A549 (cell line): ENCODE measurements at regions not wholly inside any gene's neighbourhood (a gene's known extent, or its start where the extent isn't known, plus 50 kb on each side); places are given as distances from the start of the nearest gene placed in this dataset.
A peak's percentile ranks its signal among the peaks of the same experiment; 100 is the strongest.

Source experiments
- ATAC-seq, 2 experiments: fragments of 200-7000 bp in 1 of 2; fragments of >200 bp in 1 of 2; cut with Nextera tagmentation in 1 of 2; cut with Tn5 transposase in 1 of 2; 3 replicates each; pipeline versions ENCODE4 v1.8.0 to v1.9.1; 2018 to 2020; ENCODE audit warnings: mild to moderate bottlenecking in 1 of 2, moderate library complexity in 1 of 2
- CTCF ChIA-PET: fragments of 300-600 bp; sonication (Branson Sonifier 250); formaldehyde crosslinking; extraction: SDS; loops from one replicate; lab custom pipeline; 2021; ENCODE audit warnings: antibody characterized with exemption, inconsistent platforms; lab: Yijun Ruan, JAX
- POLR2A ChIA-PET: fragments of 350-600 bp; formaldehyde crosslinking; extraction: SDS; loops from one replicate; lab custom pipeline; 2021; ENCODE audit warnings: antibody characterized with exemption, inconsistent platforms; lab: Yijun Ruan, JAX
- DNase-seq, 2 experiments: peaks; one replicate each; pipeline versions ENCODE4 v3.0.0 to v3.0.0-alpha.2; 2011 to 2016; ENCODE audit warnings: low read depth in 1 of 2, low spot score in 1 of 2
- FAIRE-seq: peaks from 2 replicates; lab custom pipeline; 2011; peaks lifted over from hg19 to GRCh38; lab: Jason Lieb, UNC
- H3K27ac ChIP-seq, 2 experiments: fragments of >200 bp; sonication (Bioruptor Twin); formaldehyde crosslinking; 3 replicates each; pipeline ENCODE4 v1.5.1; 2016 to 2017
- H3K4me1 ChIP-seq: fragments of >200 bp; sonication (Bioruptor Twin); formaldehyde crosslinking; 3 replicates; pipeline ENCODE4 v1.6.1; 2016
- H3K4me2 ChIP-seq: fragments of >200 bp; sonication (Bioruptor Twin); formaldehyde crosslinking; 3 replicates; pipeline ENCODE4 v1.6.1; 2016
- H3K4me3 ChIP-seq: fragments of >200 bp; sonication (Bioruptor Twin); formaldehyde crosslinking; 3 replicates; pipeline ENCODE4 v1.5.1; 2016
- H3K9me3 ChIP-seq: fragments of >200 bp; sonication (Bioruptor Twin); formaldehyde crosslinking; 3 replicates; pipeline ENCODE4 v1.6.1; 2016
- BCL3 ChIP-seq: fragments of >200 bp; sonication (Bioruptor Twin); formaldehyde crosslinking; IDR thresholded peaks from 3 replicates; pipeline ENCODE4 v1.6.1; 2016
- CHD2 ChIP-seq: fragments of 150-350 bp; IDR thresholded peaks from 2 replicates; pipeline ENCODE4 v1.6.1; 2014; ENCODE audit warnings: low read length; ENCODE audit not compliant: partially characterized antibody
- E2F6 ChIP-seq: IDR thresholded peaks from 2 replicates; pipeline ENCODE4 v1.6.1; 2012; ENCODE audit warnings: low read depth, borderline replicate concordance
- EHMT2 ChIP-seq: fragments of 200-600 bp; sonication (generic); IDR thresholded peaks from 2 replicates; pipeline ENCODE4 v1.6.1; 2016; ENCODE audit warnings: antibody characterized with exemption, low read depth, mild to moderate bottlenecking, moderate library complexity
- ELK1 ChIP-seq: fragments of 150-350 bp; IDR thresholded peaks from 2 replicates; pipeline ENCODE4 v1.6.1; 2014; ENCODE audit warnings: low read depth, mild to moderate bottlenecking, low read length
- EP300 ChIP-seq, 2 experiments: fragments of >200 bp; sonication (Bioruptor Twin); formaldehyde crosslinking; IDR thresholded peaks; 2 replicates in 1 of 2; 3 replicates in 1 of 2; pipeline ENCODE4 v1.6.1; 2016 to 2017
- FOSL2 ChIP-seq, 2 experiments: fragments of 450-650 bp in 1 of 2; fragments of >200 bp in 1 of 2; sonication (Bioruptor Twin) in 1 of 2; formaldehyde crosslinking; IDR thresholded peaks; 2 replicates each; pipeline versions ENCODE4 v1.5.0 to v1.6.1; 2016 to 2020; ENCODE audit warnings: mild to moderate bottlenecking in 1 of 2, moderate library complexity in 1 of 2
- HEYL ChIP-seq: fragments of 250-450 bp; sonication (Bioruptor Pico); IDR thresholded peaks from 2 replicates; pipeline ENCODE4 v1.8.0; 2021; ENCODE audit warnings: mild to moderate bottlenecking, moderate library complexity
- HMGXB4 ChIP-seq: fragments of 250-450 bp; sonication (Bioruptor Pico); IDR thresholded peaks from 2 replicates; pipeline ENCODE4 v1.5.0; 2021; ENCODE audit warnings: mild to moderate bottlenecking, moderate library complexity, borderline replicate concordance
- JUN ChIP-seq, 2 experiments: fragments of >200 bp; sonication (Bioruptor Twin); formaldehyde crosslinking; IDR thresholded peaks; 2 replicates in 1 of 2; 3 replicates in 1 of 2; pipeline ENCODE4 v1.6.1; 2016 to 2017
- JUNB ChIP-seq: fragments of >200 bp; sonication (Bioruptor Twin); formaldehyde crosslinking; IDR thresholded peaks from 2 replicates; pipeline ENCODE4 v1.6.1; 2016
- KDM1A ChIP-seq: fragments of 200-600 bp; sonication (generic); IDR thresholded peaks from 2 replicates; pipeline ENCODE4 v1.6.1; 2016; ENCODE audit warnings: low read depth, mild to moderate bottlenecking
- MYC ChIP-seq: IDR thresholded peaks from 2 replicates; pipeline ENCODE4 v1.6.1; 2012; ENCODE audit warnings: mild to moderate bottlenecking, inconsistent platforms, low read length, improper control_type of control experiment, borderline replicate concordance
- NPAS2 ChIP-seq: fragments of 250-450 bp; sonication (Bioruptor Pico); IDR thresholded peaks from 2 replicates; pipeline ENCODE4 v1.8.0; 2022; ENCODE audit warnings: mild to moderate bottlenecking, moderate library complexity, borderline replicate concordance
- NR3C1 ChIP-seq: fragments of >200 bp; sonication (Bioruptor Twin); formaldehyde crosslinking; IDR thresholded peaks from 3 replicates; pipeline ENCODE4 v1.6.1; 2017
- REST ChIP-seq: fragments of 200-600 bp; sonication (generic); IDR thresholded peaks from 2 replicates; pipeline ENCODE4 v1.6.1; 2016; ENCODE audit warnings: antibody characterized with exemption, mild to moderate bottlenecking, moderate library complexity
- RFX5 ChIP-seq: fragments of 450-650 bp; IDR thresholded peaks from 2 replicates; pipeline ENCODE4 v1.7.1; 2014; ENCODE audit warnings: antibody characterized with exemption, mild to moderate bottlenecking, moderate library complexity
- RNF2 ChIP-seq: fragments of 200-600 bp; sonication (generic); IDR thresholded peaks from 2 replicates; pipeline ENCODE4 v1.6.1; 2016; ENCODE audit warnings: low read depth, mild to moderate bottlenecking, antibody characterized with exemption, moderate library complexity, borderline replicate concordance
- SMC3 ChIP-seq: fragments of >200 bp; sonication (Bioruptor Twin); formaldehyde crosslinking; IDR thresholded peaks from 3 replicates; pipeline ENCODE4 v1.6.1; 2018; ENCODE audit warnings: inconsistent platforms
- SREBF2 ChIP-seq: fragments of 450-650 bp; IDR thresholded peaks from 2 replicates; pipeline ENCODE4 v1.6.1; 2014; ENCODE audit warnings: mild to moderate bottlenecking, moderate library complexity
- TP53 ChIP-seq: fragments of 250-450 bp; sonication (Bioruptor Pico); IDR thresholded peaks from 2 replicates; pipeline ENCODE4 v1.5.0; 2021; ENCODE audit warnings: mild to moderate bottlenecking, moderate library complexity
- ZFP36 ChIP-seq: fragments of 450-650 bp; IDR thresholded peaks from 2 replicates; pipeline ENCODE4 v1.6.1; 2014; ENCODE audit warnings: borderline replicate concordance; ENCODE audit not compliant: partially characterized antibody
- ZSCAN20 ChIP-seq: fragments of 250-450 bp; sonication (Bioruptor Pico); IDR thresholded peaks from 2 replicates; pipeline ENCODE4 v1.8.0; 2022; ENCODE audit warnings: mild to moderate bottlenecking, moderate library complexity
- WGBS: methylation state at CpG from one replicate; pipeline ENCODE4 v1.1.6; 2017; ENCODE audit errors: missing lambda C conversion rate; 5-methylcytosine and 5-hydroxymethylcytosine counted together

GRCh38 chr15:92747047-92747446 lies 91.5 kb upstream of the FAM174B start:
- H3K4me3 ChIP-seq: no peak overlapping the region
- 61% methylated on average over 3 of the region's 3 CpGs for WGBS
- H3K27ac ChIP-seq: no peak overlapping the region
- H3K4me1 ChIP-seq: no peaks in the 10 kb centered on the region
- POLR2A ChIA-PET: no interaction called here
- H3K4me2 ChIP-seq: no peak overlapping the region
- 0 out of 3 replicates have a peak, but pooled peaks cover 4% of the 10 kb centered on the region for H3K9me3 ChIP-seq
- no peak for TF ChIP-seq HEYL (CRISPR knock-in tag)
- TF ChIP-seq RFX5: no peak
- TF ChIP-seq ZFP36: no peak
- no peak for TF ChIP-seq KDM1A
- no peak for TF ChIP-seq MYC
- TF ChIP-seq TP53 (CRISPR knock-in tag): no peak
- no peak for TF ChIP-seq EP300 (IDR thresholded peaks at IDR 0.05)
- TF ChIP-seq JUNB: no peak
- no peak for TF ChIP-seq NR3C1
- no peak for TF ChIP-seq BCL3
- TF ChIP-seq E2F6: no peak
- TF ChIP-seq CHD2: no peak
- no peak for TF ChIP-seq ZSCAN20 (CRISPR knock-in tag)
- no peak for TF ChIP-seq HMGXB4 (CRISPR knock-in tag)
- TF ChIP-seq SMC3: no peak
- no peak for TF ChIP-seq EHMT2
- TF ChIP-seq, all 56 proteins: peak for 0
- FAIRE-seq (no peak), DNase-seq (no peak), ATAC-seq (peak; percentile 25 to 43; a peak in 1 of 6 replicates)
- CTCF ChIA-PET: interaction anchor here (0.7 kb wide), 1 partner anchor 850 kb away, joined by 3 read pairs; no protein-coding TSS in a partner anchor

- ATAC-seq: peak in 1 of 2 experiments; percentile 38; a peak in 2 of 6 replicates
- WGBS: 64% methylated on average over 4 of the region's 4 CpGs
- Histone ChIP-seq H3K9me3 (no peaks in the 10 kb centered on the region), H3K4me1 (no peaks in the 10 kb centered on the region), H3K4me2 (no peak overlapping the region), H3K4me3 (no peak overlapping the region), H3K27ac (no peak overlapping the region)
- CTCF ChIA-PET: interaction anchor here (1.1 kb wide), 1 partner anchor 24 kb away, joined by 3 read pairs; no protein-coding TSS in a partner anchor
- no peak for DNase-seq
- POLR2A ChIA-PET: no interaction called here
- no peak for FAIRE-seq
- TF ChIP-seq JUN (IDR thresholded peaks at IDR 0.05) (no peak), RNF2 (no peak), TP53 (CRISPR knock-in tag) (no peak), NPAS2 (no peak), SREBF2 (no peak), REST (no peak), ELK1 (no peak), FOSL2 (IDR thresholded peaks at IDR 0.05) (no peak), FOSL2 (CRISPR knock-in tag; IDR thresholded peaks at IDR 0.05) (no peak)
- TF ChIP-seq, all 56 proteins: peak for 0
Measured at GRCh38 chr15:92749216-92749615, 93.6 kb upstream of the FAM174B start.
